H9 (cell line): ENCODE measurements at regions not wholly inside any gene's neighbourhood (a gene's known extent, or its start where the extent isn't known, plus 50 kb on each side); places are given as distances from the start of the nearest gene placed in this dataset.

ENCODE experiments used
- DNase-seq: peaks from one replicate; pipeline ENCODE4 v3.0.0-alpha.2; 2017
- H2AFZ ChIP-seq: one replicate; pipeline ENCODE4 v1.6.1; 2013; ENCODE audit warnings: mild to moderate bottlenecking, low read length, control low read depth, moderate library complexity
- H2AK5ac ChIP-seq: 2 replicates; pipeline ENCODE4 v1.6.1; 2013; ENCODE audit warnings: low read length, control low read depth, mixed read lengths; ENCODE audit not compliant: insufficient read length
- H2BK120ac ChIP-seq: one replicate; pipeline ENCODE4 v1.6.1; 2013; ENCODE audit warnings: low read depth, mild to moderate bottlenecking, low read length, control low read depth, inconsistent platforms; ENCODE audit not compliant: poor library complexity, severe bottlenecking
- H2BK12ac ChIP-seq: 2 replicates; pipeline ENCODE4 v1.6.1; 2013; ENCODE audit warnings: low read length, control low read depth, mixed read lengths, low read depth; ENCODE audit not compliant: insufficient read length
- H2BK15ac ChIP-seq: 2 replicates; pipeline ENCODE4 v1.6.1; 2013; ENCODE audit warnings: low read depth, low read length, control low read depth
- H2BK20ac ChIP-seq: one replicate; pipeline ENCODE4 v1.6.1; 2013; ENCODE audit warnings: low read depth, mild to moderate bottlenecking, low read length, control low read depth, inconsistent platforms; ENCODE audit not compliant: poor library complexity, severe bottlenecking
- H2BK5ac ChIP-seq: 2 replicates; pipeline ENCODE4 v1.6.1; 2013; ENCODE audit warnings: low read length, control low read depth, mixed read lengths; ENCODE audit not compliant: insufficient read length
- H3K14ac ChIP-seq: 2 replicates; pipeline ENCODE4 v1.6.1; 2013; ENCODE audit warnings: low read length, control low read depth; ENCODE audit not compliant: insufficient read depth
- H3K18ac ChIP-seq: 2 replicates; pipeline ENCODE4 v1.6.1; 2013; ENCODE audit warnings: low read depth, mild to moderate bottlenecking, mixed read lengths, low read length, control low read depth; ENCODE audit not compliant: insufficient read length
- H3K23ac ChIP-seq: 2 replicates; pipeline ENCODE4 v1.6.1; 2013; ENCODE audit warnings: low read length, control low read depth, mixed read lengths, low read depth; ENCODE audit not compliant: insufficient read length
- H3K23me2 ChIP-seq: 2 replicates; pipeline ENCODE4 v1.6.1; 2013; ENCODE audit warnings: low read depth, mild to moderate bottlenecking, mixed read lengths, low read length, control low read depth; ENCODE audit not compliant: insufficient read length, poor library complexity, severe bottlenecking
- H3K27ac ChIP-seq: 2 replicates; pipeline ENCODE4 v1.5.1; 2013; ENCODE audit warnings: low read length, control low read depth, mixed read lengths, low read depth; ENCODE audit not compliant: insufficient read length
- H3K27me3 ChIP-seq: 2 replicates; pipeline ENCODE4 v1.6.1; 2013; ENCODE audit warnings: low read length, control low read depth, inconsistent platforms; ENCODE audit not compliant: insufficient read depth
- H3K4ac ChIP-seq: 2 replicates; pipeline ENCODE4 v1.6.1; 2013; ENCODE audit warnings: low read depth, mild to moderate bottlenecking, control low read depth, inconsistent platforms, low read length, moderate library complexity
- H3K4me1 ChIP-seq: 2 replicates; pipeline ENCODE4 v1.6.1; 2013; ENCODE audit warnings: low read length, control low read depth, inconsistent platforms; ENCODE audit not compliant: insufficient read depth
- H3K4me2 ChIP-seq: 2 replicates; pipeline ENCODE4 v1.6.1; 2013; ENCODE audit warnings: low read length, control low read depth, mixed read lengths; ENCODE audit not compliant: insufficient read length, insufficient read depth
- H3K56ac ChIP-seq: 2 replicates; pipeline ENCODE4 v1.6.1; 2013; ENCODE audit warnings: low read depth, mild to moderate bottlenecking, mixed read lengths, low read length, control low read depth; ENCODE audit not compliant: insufficient read length
- H3K79me1 ChIP-seq: 2 replicates; pipeline ENCODE4 v1.6.1; 2013; ENCODE audit warnings: low read depth, mild to moderate bottlenecking, moderate library complexity, low read length, control low read depth, inconsistent platforms; ENCODE audit not compliant: insufficient read depth, poor library complexity, severe bottlenecking
- H3K79me2 ChIP-seq: 2 replicates; pipeline ENCODE4 v1.6.1; 2013; ENCODE audit warnings: low read length, control low read depth, inconsistent platforms; ENCODE audit not compliant: insufficient read depth
- H3K9ac ChIP-seq: 2 replicates; pipeline ENCODE4 v1.6.1; 2013; ENCODE audit warnings: low read length, control low read depth, mixed read lengths; ENCODE audit not compliant: insufficient read length; ENCODE audit errors: extremely low read depth
- H3K9me3 ChIP-seq: one replicate; pipeline ENCODE4 v1.6.1; 2013; ENCODE audit warnings: low read depth, low read length, inconsistent platforms; ENCODE audit not compliant: control insufficient read depth
- H3T11ph ChIP-seq: one replicate; pipeline ENCODE4 v1.6.1; 2013; ENCODE audit warnings: mild to moderate bottlenecking, low read length, control low read depth, inconsistent platforms
- H4K20me1 ChIP-seq: one replicate; pipeline ENCODE4 v1.6.1; 2013; ENCODE audit not compliant: control insufficient read depth, insufficient read length, insufficient read depth
- H4K5ac ChIP-seq: 2 replicates; pipeline ENCODE4 v1.6.1; 2013; ENCODE audit warnings: low read depth, mild to moderate bottlenecking, mixed read lengths, low read length, control low read depth; ENCODE audit not compliant: insufficient read length
- H4K8ac ChIP-seq: replicated peaks from 2 replicates; pipeline ENCODE4 v1.6.1; 2013; ENCODE audit warnings: low read length, control low read depth, mixed read lengths, low read depth; ENCODE audit not compliant: insufficient read length
- H4K91ac ChIP-seq: 2 replicates; pipeline ENCODE4 v1.6.1; 2013; ENCODE audit warnings: low read depth, mild to moderate bottlenecking, moderate library complexity, mixed read lengths, low read length, control low read depth; ENCODE audit not compliant: insufficient read length
- H3K27ac Mint-ChIP-seq, 3 experiments: 2 replicates in 2 of 3; 3 replicates in 1 of 3; pipeline ENCODE4 v1.8.0; 2020 to 2021; ENCODE audit warnings: mixed read lengths in 3 of 3, mild to moderate bottlenecking in 1 of 3, moderate library complexity in 1 of 3
- H3K27me3 Mint-ChIP-seq: 2 replicates; pipeline ENCODE4 v1.8.0; 2021; ENCODE audit warnings: low read depth, mild to moderate bottlenecking, moderate library complexity, mixed read lengths
- H3K36me3 Mint-ChIP-seq, 3 experiments: 2 replicates in 2 of 3; 3 replicates in 1 of 3; pipeline ENCODE4 v1.8.0; 2020 to 2021; ENCODE audit warnings: low read depth in 3 of 3, mixed read lengths in 3 of 3; ENCODE audit not compliant: insufficient read depth in 1 of 3
- H3K4me1 Mint-ChIP-seq, 2 experiments: 2 replicates each; pipeline ENCODE4 v1.8.0; 2020; ENCODE audit warnings: mixed read lengths in 2 of 2
- H3K4me3 Mint-ChIP-seq, 2 experiments: 2 replicates in 1 of 2; 3 replicates in 1 of 2; pipeline ENCODE4 v1.8.0; 2020 to 2021; ENCODE audit warnings: mild to moderate bottlenecking in 2 of 2, mixed read lengths in 2 of 2, moderate library complexity in 1 of 2
- H3K9me3 Mint-ChIP-seq, 2 experiments: 2 replicates in 1 of 2; 3 replicates in 1 of 2; pipeline ENCODE4 v1.8.0; 2020; ENCODE audit warnings: mild to moderate bottlenecking in 2 of 2, mixed read lengths in 2 of 2, moderate library complexity in 1 of 2
- WGBS: extraction: QIAGEN DNeasy Blood & Tissue Kit; methylation state at CpG from one replicate; pipeline ENCODE4 v1.1.7; 2013; ENCODE audit warnings: missing lambda C conversion rate, low lambda C conversion rate, mixed read lengths; ENCODE audit not compliant: insufficient read length; ENCODE audit errors: extremely low coverage; 5-methylcytosine and 5-hydroxymethylcytosine counted together
- TF ChIP-seq, protein P1 (sequence below): fragments of 200-600 bp; sonication (generic); conservative IDR thresholded peaks from 3 replicates; pipeline ENCODE4 v1.8.0; 2021; ENCODE audit warnings: antibody characterized with exemption, mild to moderate bottlenecking

DNA sequence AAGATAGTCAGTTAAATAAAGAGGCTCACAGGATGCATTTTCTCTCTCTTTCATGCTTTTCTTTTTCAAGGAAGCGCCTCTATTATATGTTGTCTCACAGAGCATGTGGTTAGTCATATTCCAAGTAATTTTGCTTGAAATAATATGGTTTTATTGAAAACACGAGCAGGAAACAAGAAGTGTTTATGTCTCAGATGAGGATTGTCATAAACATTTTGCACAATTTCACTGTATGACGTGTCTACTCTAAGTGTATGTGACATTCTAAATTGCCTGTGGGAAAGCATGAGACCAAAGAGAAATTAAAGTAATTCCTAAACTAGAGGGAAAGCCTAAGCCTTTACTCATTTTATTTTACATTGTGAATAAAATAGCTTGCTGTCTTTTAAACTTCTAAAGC lies 818.6 kb downstream of the EPHA3 start:
- no peaks in the 10 kb centered on the region for H3K27me3 Mint-ChIP-seq

More for the DNA sequence above, 818.6 kb downstream of the EPHA3 start:
- Histone ChIP-seq H3K27ac (no peak overlapping the region), H3K18ac (no peak overlapping the region), H3K9me3 (no peaks in the 10 kb centered on the region), H3T11ph (no peak overlapping the region), H3K79me2 (no peaks in the 10 kb centered on the region), H4K5ac (no peak overlapping the region), H2AFZ (no peak overlapping the region), H3K23me2 (no peaks in the 10 kb centered on the region), H3K4ac (no peak overlapping the region), H3K14ac (no peak overlapping the region), H3K4me1 (no peaks in the 10 kb centered on the region), H4K20me1 (no peaks in the 10 kb centered on the region), H2BK5ac (no peak overlapping the region), H2BK20ac (no peak overlapping the region), H2BK12ac (no peak overlapping the region), H4K8ac (no peak overlapping the region), H3K9ac (no peak overlapping the region), H3K79me1 (no peaks in the 10 kb centered on the region), H2BK120ac (no peak overlapping the region), H2AK5ac (no peak overlapping the region), H3K23ac (no peak overlapping the region), H3K27me3 (no peaks in the 10 kb centered on the region), H4K91ac (no peak overlapping the region), H3K56ac (no peak overlapping the region), H2BK15ac (no peak overlapping the region), H3K4me2 (no peak overlapping the region)
- Mint-ChIP-seq H3K9me3 (peaks cover under 1 to 11% of the 10 kb centered on the region in 2 experiments), H3K4me1 (no peaks in the 10 kb centered on the region), H3K36me3 (peaks cover 1 to 4% (median 2%) of the 10 kb centered on the region in 3 experiments; a peak in 5 of 7 replicates), H3K4me3 (no peak overlapping the region), H3K27ac (no peak overlapping the region)
- TF ChIP-seq, protein P1, sequence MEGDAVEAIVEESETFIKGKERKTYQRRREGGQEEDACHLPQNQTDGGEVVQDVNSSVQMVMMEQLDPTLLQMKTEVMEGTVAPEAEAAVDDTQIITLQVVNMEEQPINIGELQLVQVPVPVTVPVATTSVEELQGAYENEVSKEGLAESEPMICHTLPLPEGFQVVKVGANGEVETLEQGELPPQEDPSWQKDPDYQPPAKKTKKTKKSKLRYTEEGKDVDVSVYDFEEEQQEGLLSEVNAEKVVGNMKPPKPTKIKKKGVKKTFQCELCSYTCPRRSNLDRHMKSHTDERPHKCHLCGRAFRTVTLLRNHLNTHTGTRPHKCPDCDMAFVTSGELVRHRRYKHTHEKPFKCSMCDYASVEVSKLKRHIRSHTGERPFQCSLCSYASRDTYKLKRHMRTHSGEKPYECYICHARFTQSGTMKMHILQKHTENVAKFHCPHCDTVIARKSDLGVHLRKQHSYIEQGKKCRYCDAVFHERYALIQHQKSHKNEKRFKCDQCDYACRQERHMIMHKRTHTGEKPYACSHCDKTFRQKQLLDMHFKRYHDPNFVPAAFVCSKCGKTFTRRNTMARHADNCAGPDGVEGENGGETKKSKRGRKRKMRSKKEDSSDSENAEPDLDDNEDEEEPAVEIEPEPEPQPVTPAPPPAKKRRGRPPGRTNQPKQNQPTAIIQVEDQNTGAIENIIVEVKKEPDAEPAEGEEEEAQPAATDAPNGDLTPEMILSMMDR = no peak
- no peak for DNase-seq
- no CpG with 5 or more reads among the region's 3 CpGs for WGBS
